HepG2 (cell line): ENCODE measurements at regions not wholly inside any gene's neighbourhood (a gene's known extent, or its start where the extent isn't known, plus 50 kb on each side); places are given as distances from the start of the nearest gene placed in this dataset.

ENCODE experiments used
- CEBPZ ChIP-seq: IDR thresholded peaks from 2 replicates; pipeline ENCODE4 v1.6.1; 2012; ENCODE audit warnings: low read length, improper control_type of control experiment
- FOXK2 ChIP-seq: fragments of 450-650 bp; IDR thresholded peaks from 2 replicates; pipeline ENCODE4 v1.6.1; 2016
- HCFC1 ChIP-seq: fragments of 150-350 bp; IDR thresholded peaks from 2 replicates; pipeline ENCODE4 v1.6.1; 2014; ENCODE audit warnings: low read depth, low read length
- MXD3 ChIP-seq: IDR thresholded peaks from 2 replicates; pipeline ENCODE4 v1.6.1; 2016; ENCODE audit warnings: mild to moderate bottlenecking, missing biosample characterization, missing genetic modification reagents
- PPARG ChIP-seq: conservative IDR thresholded peaks from 2 replicates; pipeline ENCODE4 v1.6.1; 2016; ENCODE audit warnings: missing biosample characterization, missing genetic modification reagents
- RNF2 ChIP-seq: fragments of 450-650 bp; conservative IDR thresholded peaks from 2 replicates; pipeline ENCODE4 v1.6.1; 2016; ENCODE audit warnings: low read depth
- SMAD1 ChIP-seq: sonication (generic); formaldehyde crosslinking; IDR thresholded peaks from 2 replicates; pipeline ENCODE4 v1.4.0; 2020; ENCODE audit warnings: missing genetic modification reagents, low read depth, mild to moderate bottlenecking, borderline replicate concordance
- SRF ChIP-seq: IDR thresholded peaks from 2 replicates; pipeline ENCODE4 v1.6.1; 2011; ENCODE audit warnings: mild to moderate bottlenecking, low read depth, low read length, moderate library complexity
- ZNF101 ChIP-seq: sonication (generic); formaldehyde crosslinking; IDR thresholded peaks from 2 replicates; pipeline ENCODE4 v1.4.0; 2020; ENCODE audit warnings: mild to moderate bottlenecking, low read depth, missing genetic modification reagents, borderline replicate concordance
- ZNF263 ChIP-seq: sonication (generic); formaldehyde crosslinking; IDR thresholded peaks from 2 replicates; pipeline ENCODE4 v1.4.0; 2020; ENCODE audit warnings: missing genetic modification reagents
- ZNF362 ChIP-seq: sonication (generic); formaldehyde crosslinking; IDR thresholded peaks from 2 replicates; pipeline ENCODE4 v1.4.0; 2020; ENCODE audit warnings: missing genetic modification reagents, mild to moderate bottlenecking, borderline replicate concordance
- ZNF513 ChIP-seq: sonication (generic); formaldehyde crosslinking; conservative IDR thresholded peaks from 2 replicates; pipeline ENCODE4 v1.5.0; 2020; ENCODE audit warnings: missing genetic modification reagents
- ZNF550 ChIP-seq: sonication (generic); formaldehyde crosslinking; IDR thresholded peaks from 2 replicates; pipeline ENCODE4 v1.4.0; 2020; ENCODE audit warnings: mild to moderate bottlenecking, missing genetic modification reagents, borderline replicate concordance
- ZNF609 ChIP-seq: sonication (generic); formaldehyde crosslinking; IDR thresholded peaks from 2 replicates; pipeline ENCODE4 v1.4.0; 2020; ENCODE audit warnings: mild to moderate bottlenecking, missing genetic modification reagents, borderline replicate concordance
- ZNF749 ChIP-seq: sonication (generic); formaldehyde crosslinking; IDR thresholded peaks from 2 replicates; pipeline ENCODE4 v1.8.0; 2022; ENCODE audit warnings: mild to moderate bottlenecking, missing genetic modification reagents, moderate library complexity, borderline replicate concordance
- ZNF773 ChIP-seq: sonication (generic); formaldehyde crosslinking; IDR thresholded peaks from 2 replicates; pipeline ENCODE4 v1.4.0; 2020; ENCODE audit warnings: missing genetic modification reagents, borderline replicate concordance
- ZNF879 ChIP-seq: sonication (generic); formaldehyde crosslinking; IDR thresholded peaks from 2 replicates; pipeline ENCODE4 v1.8.1; 2023; ENCODE audit warnings: missing genetic modification reagents

GRCh38 chr2:145800151-145801091, 1280.5 kb upstream of the ZEB2 start (continued):
- TF ChIP-seq ZNF749, result no peak
- peak; percentile 84; the same call in 1 of the 2 replicates for TF ChIP-seq ZNF362
- peak; percentile 29; the same call in 1 of the 2 replicates for TF ChIP-seq ZNF263 (CRISPR knock-in tag)
- no peak for TF ChIP-seq HCFC1
- no peak for TF ChIP-seq ZNF879 (CRISPR knock-in tag)
- TF ChIP-seq ZNF101 (CRISPR knock-in tag), result no peak
- TF ChIP-seq FOXK2, result peak; percentile 78
- TF ChIP-seq RNF2, result no peak
- TF ChIP-seq MXD3 (CRISPR knock-in tag), result peak; percentile 49; the same call in 1 of the 2 replicates
- TF ChIP-seq ZNF513 (CRISPR knock-in tag), result no peak
- no peak for TF ChIP-seq SMAD1 (CRISPR knock-in tag)
- peak; percentile 99 for TF ChIP-seq ZNF609 (CRISPR knock-in tag)
- TF ChIP-seq CEBPZ, result no peak
- no peak for TF ChIP-seq ZNF550 (CRISPR knock-in tag)
- TF ChIP-seq ZNF773 (CRISPR knock-in tag), result no peak
- TF ChIP-seq SRF, result no peak
- TF ChIP-seq PPARG (CRISPR knock-in tag), result peak; percentile 92
